GM23338 (cell line): ENCODE measurements at regions not wholly inside any gene's neighbourhood (a gene's known extent, or its start where the extent isn't known, plus 50 kb on each side); places are given as distances from the start of the nearest gene placed in this dataset.

ENCODE experiments used
- ATAC-seq: fragments of 200-7000 bp; cut with Tn5 transposase; 3 replicates; pipeline ENCODE4 v1.9.1; 2020
- DNase-seq: peaks from one replicate; pipeline ENCODE4 v3.0.0-alpha.2; 2015; ENCODE audit warnings: low spot score
- H2AFZ ChIP-seq: fragments of 200-600 bp; sonication (generic); 2 replicates; pipeline ENCODE4 v1.8.0; 2016; ENCODE audit warnings: antibody characterized with exemption, mild to moderate bottlenecking, moderate library complexity
- H3F3A ChIP-seq: fragments of 200-600 bp; sonication (generic); replicated peaks from 2 replicates; pipeline ENCODE4 v1.8.0; 2017; ENCODE audit warnings: antibody characterized with exemption, mixed run types, low read depth
- H3K27ac ChIP-seq: fragments of 200-600 bp; sonication (generic); 2 replicates; pipeline ENCODE4 v1.6.1; 2016; ENCODE audit warnings: low read depth
- H3K27me3 ChIP-seq: fragments of 200-600 bp; sonication (generic); 2 replicates; pipeline ENCODE4 v1.8.0; 2016; ENCODE audit warnings: mild to moderate bottlenecking, mixed run types, moderate library complexity; ENCODE audit not compliant: insufficient read depth
- H3K36me3 ChIP-seq: fragments of 200-600 bp; sonication (generic); 2 replicates; pipeline ENCODE4 v1.8.0; 2016; ENCODE audit warnings: mild to moderate bottlenecking; ENCODE audit not compliant: insufficient read depth
- H3K4me1 ChIP-seq: fragments of 200-600 bp; sonication (generic); 2 replicates; pipeline ENCODE4 v1.8.0; 2016; ENCODE audit warnings: mild to moderate bottlenecking, moderate library complexity; ENCODE audit not compliant: insufficient read depth
- H3K4me2 ChIP-seq: fragments of 200-600 bp; sonication (generic); 2 replicates; pipeline ENCODE4 v1.7.1; 2017; ENCODE audit warnings: mixed run types
- H3K4me3 ChIP-seq: fragments of 200-600 bp; sonication (generic); 2 replicates; pipeline ENCODE4 v1.6.1; 2016; ENCODE audit warnings: mixed run types
- H3K79me2 ChIP-seq: fragments of 200-600 bp; sonication (generic); replicated peaks from 2 replicates; pipeline ENCODE4 v1.8.0; 2017; ENCODE audit warnings: mild to moderate bottlenecking; ENCODE audit not compliant: insufficient read depth
- H3K9me2 ChIP-seq: fragments of 200-600 bp; sonication (generic); 2 replicates; pipeline ENCODE4 v1.8.0; 2017; ENCODE audit not compliant: insufficient read depth
- H4K20me1 ChIP-seq: fragments of 200-600 bp; sonication (generic); replicated peaks from 2 replicates; pipeline ENCODE4 v1.8.0; 2017; ENCODE audit warnings: mild to moderate bottlenecking; ENCODE audit not compliant: insufficient read depth
- H3K27ac Mint-ChIP-seq: 2 replicates; pipeline ENCODE4 v1.8.0; 2020; ENCODE audit warnings: inconsistent platforms, mild to moderate bottlenecking, moderate library complexity, mixed read lengths
- H3K27me3 Mint-ChIP-seq: 3 replicates; pipeline ENCODE4 v1.8.0; 2022; ENCODE audit warnings: low read depth, mild to moderate bottlenecking, moderate library complexity, mixed read lengths, inconsistent platforms; ENCODE audit not compliant: insufficient read depth, poor library complexity
- H3K36me3 Mint-ChIP-seq: 3 replicates; pipeline ENCODE4 v1.8.0; 2021; ENCODE audit warnings: low read depth, mild to moderate bottlenecking, inconsistent platforms, moderate library complexity, mixed read lengths
- H3K4me1 Mint-ChIP-seq: 3 replicates; pipeline ENCODE4 v1.8.0; 2020; ENCODE audit warnings: mild to moderate bottlenecking, inconsistent platforms, mixed read lengths
- H3K4me3 Mint-ChIP-seq: 3 replicates; pipeline ENCODE4 v1.8.0; 2021; ENCODE audit warnings: moderate library complexity, mild to moderate bottlenecking, inconsistent platforms, mixed read lengths
- H3K9me3 Mint-ChIP-seq: 3 replicates; pipeline ENCODE4 v1.8.0; 2020; ENCODE audit warnings: moderate library complexity, mild to moderate bottlenecking, inconsistent platforms, mixed read lengths
- CREB1 ChIP-seq: fragments of 250-450 bp; sonication (Bioruptor Pico); IDR thresholded peaks from 2 replicates; pipeline ENCODE4 v1.5.0; 2020; ENCODE audit warnings: low read depth, mild to moderate bottlenecking, moderate library complexity
- EZH2 ChIP-seq: fragments of 200-600 bp; sonication (generic); IDR thresholded peaks from one replicate; pipeline ENCODE4 v1.8.0; 2017; ENCODE audit warnings: antibody characterized with exemption, mild to moderate bottlenecking, low read depth; ENCODE audit not compliant: unreplicated experiment
- EZH2phosphoT487 ChIP-seq: fragments of 200-600 bp; sonication (generic); IDR thresholded peaks from one replicate; pipeline ENCODE4 v1.8.1; 2018; ENCODE audit warnings: antibody characterized with exemption; ENCODE audit not compliant: unreplicated experiment
- JUNB ChIP-seq: IDR thresholded peaks from one replicate; pipeline ENCODE4 v1.6.1; 2016; ENCODE audit warnings: antibody characterized with exemption; ENCODE audit not compliant: unreplicated experiment
- NANOG ChIP-seq: IDR thresholded peaks from 2 replicates; pipeline ENCODE4 v1.6.1; 2016; ENCODE audit warnings: antibody characterized with exemption, borderline replicate concordance
- POLR2AphosphoS5 ChIP-seq: IDR thresholded peaks from 2 replicates; pipeline ENCODE4 v1.6.1; 2016; ENCODE audit warnings: antibody characterized with exemption, low read depth
- STAT1 ChIP-seq: IDR thresholded peaks from one replicate; pipeline ENCODE4 v1.6.1; 2016; ENCODE audit warnings: antibody characterized with exemption; ENCODE audit not compliant: unreplicated experiment
- ZNF114 ChIP-seq: fragments of 250-450 bp; sonication (Bioruptor Pico); IDR thresholded peaks from 2 replicates; pipeline ENCODE4 v1.5.0; 2020; ENCODE audit warnings: mild to moderate bottlenecking, moderate library complexity
- ZNF331 ChIP-seq: fragments of 250-450 bp; sonication (Bioruptor Pico); IDR thresholded peaks from 2 replicates; pipeline ENCODE4 v1.5.0; 2020; ENCODE audit warnings: low read depth, mild to moderate bottlenecking, moderate library complexity
- TF ChIP-seq, protein P1 (sequence below), 2 experiments: fragments of 200-600 bp in 1 of 2; sonication (generic) in 1 of 2; conservative IDR thresholded peaks; 2 replicates each; pipeline versions ENCODE4 v1.5.1 to v1.6.1; 2016 to 2017; ENCODE audit warnings: antibody characterized with exemption in 2 of 2, low read depth in 2 of 2, mild to moderate bottlenecking in 2 of 2, moderate library complexity in 1 of 2
- TF ChIP-seq, protein P2 (sequence below): IDR thresholded peaks from 2 replicates; pipeline ENCODE4 v1.6.1; 2016; ENCODE audit warnings: antibody characterized with exemption
- TF ChIP-seq, protein P3 (sequence below): fragments of 250-450 bp; sonication (Bioruptor Pico); IDR thresholded peaks from 2 replicates; pipeline ENCODE4 v1.5.0; 2020; ENCODE audit warnings: mild to moderate bottlenecking, moderate library complexity
- TF ChIP-seq, protein P4 (sequence below): IDR thresholded peaks from one replicate; pipeline ENCODE4 v1.6.1; 2018; ENCODE audit warnings: antibody characterized with exemption; ENCODE audit not compliant: unreplicated experiment

DNA sequence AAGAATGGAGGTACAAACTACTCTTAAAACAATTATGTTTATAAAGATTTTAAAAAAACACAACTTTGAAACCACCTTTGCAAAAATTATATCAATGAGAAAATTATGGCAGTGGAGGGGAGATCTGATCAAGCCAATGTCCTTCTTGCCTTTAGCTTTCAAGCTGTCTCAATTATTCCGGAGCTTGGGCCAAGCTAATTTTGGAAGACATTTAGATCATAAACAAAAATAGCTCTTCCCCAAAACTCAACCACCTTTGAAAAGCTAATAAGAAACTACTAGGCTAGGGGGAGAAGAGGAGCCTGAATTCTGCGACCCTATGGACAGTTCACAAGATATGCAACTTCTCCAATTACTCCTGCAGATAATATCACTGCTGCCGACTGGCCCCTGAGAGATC lies 263.3 kb downstream of the ICE1 start:
- no peaks in the 10 kb centered on the region for H3K36me3 ChIP-seq
- peaks cover 25% of the 10 kb centered on the region; the same call in 1 of the 2 replicates for H3K9me2 ChIP-seq
- no peaks in the 10 kb centered on the region for H4K20me1 ChIP-seq
- DNase-seq (no peak), ATAC-seq (no peak)
- no peaks in the 10 kb centered on the region for H3K79me2 ChIP-seq
- no peaks in the 10 kb centered on the region for H3K27me3 ChIP-seq
- Mint-ChIP-seq H3K4me1 (peaks cover 16% of the 10 kb centered on the region), H3K9me3 (peaks cover 8% of the 10 kb centered on the region; the same call in 2 of the 3 replicates), H3K4me3 (no peak overlapping the region), H3K27ac (no peak overlapping the region), H3K27me3 (peaks cover 8% of the 10 kb centered on the region), H3K36me3 (peaks cover 3% of the 10 kb centered on the region; the same call in 2 of the 3 replicates)
- no peak overlapping the region for H3K4me2 ChIP-seq
- H2AFZ ChIP-seq = no peak overlapping the region
- H3K27ac ChIP-seq = no peak overlapping the region
- no peak for TF ChIP-seq NANOG
- TF ChIP-seq ZNF114 (CRISPR knock-in tag) = no peak
- TF ChIP-seq JUNB = no peak
- TF ChIP-seq POLR2AphosphoS5 = no peak
- TF ChIP-seq EZH2phosphoT487 = no peak
- TF ChIP-seq, protein P1, sequence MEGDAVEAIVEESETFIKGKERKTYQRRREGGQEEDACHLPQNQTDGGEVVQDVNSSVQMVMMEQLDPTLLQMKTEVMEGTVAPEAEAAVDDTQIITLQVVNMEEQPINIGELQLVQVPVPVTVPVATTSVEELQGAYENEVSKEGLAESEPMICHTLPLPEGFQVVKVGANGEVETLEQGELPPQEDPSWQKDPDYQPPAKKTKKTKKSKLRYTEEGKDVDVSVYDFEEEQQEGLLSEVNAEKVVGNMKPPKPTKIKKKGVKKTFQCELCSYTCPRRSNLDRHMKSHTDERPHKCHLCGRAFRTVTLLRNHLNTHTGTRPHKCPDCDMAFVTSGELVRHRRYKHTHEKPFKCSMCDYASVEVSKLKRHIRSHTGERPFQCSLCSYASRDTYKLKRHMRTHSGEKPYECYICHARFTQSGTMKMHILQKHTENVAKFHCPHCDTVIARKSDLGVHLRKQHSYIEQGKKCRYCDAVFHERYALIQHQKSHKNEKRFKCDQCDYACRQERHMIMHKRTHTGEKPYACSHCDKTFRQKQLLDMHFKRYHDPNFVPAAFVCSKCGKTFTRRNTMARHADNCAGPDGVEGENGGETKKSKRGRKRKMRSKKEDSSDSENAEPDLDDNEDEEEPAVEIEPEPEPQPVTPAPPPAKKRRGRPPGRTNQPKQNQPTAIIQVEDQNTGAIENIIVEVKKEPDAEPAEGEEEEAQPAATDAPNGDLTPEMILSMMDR (conservative IDR thresholded peaks at IDR 0.05; ENCODE audit: low read depth in 2 of 2) = no peak
- TF ChIP-seq, protein P2, sequence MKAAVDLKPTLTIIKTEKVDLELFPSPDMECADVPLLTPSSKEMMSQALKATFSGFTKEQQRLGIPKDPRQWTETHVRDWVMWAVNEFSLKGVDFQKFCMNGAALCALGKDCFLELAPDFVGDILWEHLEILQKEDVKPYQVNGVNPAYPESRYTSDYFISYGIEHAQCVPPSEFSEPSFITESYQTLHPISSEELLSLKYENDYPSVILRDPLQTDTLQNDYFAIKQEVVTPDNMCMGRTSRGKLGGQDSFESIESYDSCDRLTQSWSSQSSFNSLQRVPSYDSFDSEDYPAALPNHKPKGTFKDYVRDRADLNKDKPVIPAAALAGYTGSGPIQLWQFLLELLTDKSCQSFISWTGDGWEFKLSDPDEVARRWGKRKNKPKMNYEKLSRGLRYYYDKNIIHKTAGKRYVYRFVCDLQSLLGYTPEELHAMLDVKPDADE = no peak
- TF ChIP-seq EZH2 = no peak
- TF ChIP-seq, protein P3, sequence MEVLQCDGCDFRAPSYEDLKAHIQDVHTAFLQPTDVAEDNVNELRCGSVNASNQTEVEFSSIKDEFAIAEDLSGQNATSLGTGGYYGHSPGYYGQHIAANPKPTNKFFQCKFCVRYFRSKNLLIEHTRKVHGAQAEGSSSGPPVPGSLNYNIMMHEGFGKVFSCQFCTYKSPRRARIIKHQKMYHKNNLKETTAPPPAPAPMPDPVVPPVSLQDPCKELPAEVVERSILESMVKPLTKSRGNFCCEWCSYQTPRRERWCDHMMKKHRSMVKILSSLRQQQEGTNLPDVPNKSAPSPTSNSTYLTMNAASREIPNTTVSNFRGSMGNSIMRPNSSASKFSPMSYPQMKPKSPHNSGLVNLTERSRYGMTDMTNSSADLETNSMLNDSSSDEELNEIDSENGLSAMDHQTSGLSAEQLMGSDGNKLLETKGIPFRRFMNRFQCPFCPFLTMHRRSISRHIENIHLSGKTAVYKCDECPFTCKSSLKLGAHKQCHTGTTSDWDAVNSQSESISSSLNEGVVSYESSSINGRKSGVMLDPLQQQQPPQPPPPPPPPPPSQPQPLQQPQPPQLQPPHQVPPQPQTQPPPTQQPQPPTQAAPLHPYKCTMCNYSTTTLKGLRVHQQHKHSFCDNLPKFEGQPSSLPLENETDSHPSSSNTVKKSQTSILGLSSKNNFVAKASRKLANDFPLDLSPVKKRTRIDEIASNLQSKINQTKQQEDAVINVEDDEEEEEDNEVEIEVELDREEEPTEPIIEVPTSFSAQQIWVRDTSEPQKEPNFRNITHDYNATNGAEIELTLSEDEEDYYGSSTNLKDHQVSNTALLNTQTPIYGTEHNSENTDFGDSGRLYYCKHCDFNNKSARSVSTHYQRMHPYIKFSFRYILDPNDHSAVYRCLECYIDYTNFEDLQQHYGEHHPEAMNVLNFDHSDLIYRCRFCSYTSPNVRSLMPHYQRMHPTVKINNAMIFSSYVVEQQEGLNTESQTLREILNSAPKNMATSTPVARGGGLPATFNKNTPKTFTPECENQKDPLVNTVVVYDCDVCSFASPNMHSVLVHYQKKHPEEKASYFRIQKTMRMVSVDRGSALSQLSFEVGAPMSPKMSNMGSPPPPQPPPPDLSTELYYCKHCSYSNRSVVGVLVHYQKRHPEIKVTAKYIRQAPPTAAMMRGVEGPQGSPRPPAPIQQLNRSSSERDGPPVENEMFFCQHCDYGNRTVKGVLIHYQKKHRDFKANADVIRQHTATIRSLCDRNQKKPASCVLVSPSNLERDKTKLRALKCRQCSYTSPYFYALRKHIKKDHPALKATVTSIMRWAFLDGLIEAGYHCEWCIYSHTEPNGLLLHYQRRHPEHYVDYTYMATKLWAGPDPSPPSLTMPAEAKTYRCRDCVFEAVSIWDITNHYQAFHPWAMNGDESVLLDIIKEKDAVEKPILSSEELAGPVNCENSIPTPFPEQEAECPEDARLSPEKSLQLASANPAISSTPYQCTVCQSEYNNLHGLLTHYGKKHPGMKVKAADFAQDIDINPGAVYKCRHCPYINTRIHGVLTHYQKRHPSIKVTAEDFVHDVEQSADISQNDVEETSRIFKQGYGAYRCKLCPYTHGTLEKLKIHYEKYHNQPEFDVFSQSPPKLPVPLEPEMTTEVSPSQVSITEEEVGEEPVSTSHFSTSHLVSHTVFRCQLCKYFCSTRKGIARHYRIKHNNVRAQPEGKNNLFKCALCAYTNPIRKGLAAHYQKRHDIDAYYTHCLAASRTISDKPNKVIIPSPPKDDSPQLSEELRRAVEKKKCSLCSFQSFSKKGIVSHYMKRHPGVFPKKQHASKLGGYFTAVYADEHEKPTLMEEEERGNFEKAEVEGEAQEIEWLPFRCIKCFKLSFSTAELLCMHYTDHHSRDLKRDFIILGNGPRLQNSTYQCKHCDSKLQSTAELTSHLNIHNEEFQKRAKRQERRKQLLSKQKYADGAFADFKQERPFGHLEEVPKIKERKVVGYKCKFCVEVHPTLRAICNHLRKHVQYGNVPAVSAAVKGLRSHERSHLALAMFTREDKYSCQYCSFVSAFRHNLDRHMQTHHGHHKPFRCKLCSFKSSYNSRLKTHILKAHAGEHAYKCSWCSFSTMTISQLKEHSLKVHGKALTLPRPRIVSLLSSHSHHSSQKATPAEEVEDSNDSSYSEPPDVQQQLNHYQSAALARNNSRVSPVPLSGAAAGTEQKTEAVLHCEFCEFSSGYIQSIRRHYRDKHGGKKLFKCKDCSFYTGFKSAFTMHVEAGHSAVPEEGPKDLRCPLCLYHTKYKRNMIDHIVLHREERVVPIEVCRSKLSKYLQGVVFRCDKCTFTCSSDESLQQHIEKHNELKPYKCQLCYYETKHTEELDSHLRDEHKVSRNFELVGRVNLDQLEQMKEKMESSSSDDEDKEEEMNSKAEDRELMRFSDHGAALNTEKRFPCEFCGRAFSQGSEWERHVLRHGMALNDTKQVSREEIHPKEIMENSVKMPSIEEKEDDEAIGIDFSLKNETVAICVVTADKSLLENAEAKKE (CRISPR knock-in tag) = no peak
- TF ChIP-seq, protein P4, sequence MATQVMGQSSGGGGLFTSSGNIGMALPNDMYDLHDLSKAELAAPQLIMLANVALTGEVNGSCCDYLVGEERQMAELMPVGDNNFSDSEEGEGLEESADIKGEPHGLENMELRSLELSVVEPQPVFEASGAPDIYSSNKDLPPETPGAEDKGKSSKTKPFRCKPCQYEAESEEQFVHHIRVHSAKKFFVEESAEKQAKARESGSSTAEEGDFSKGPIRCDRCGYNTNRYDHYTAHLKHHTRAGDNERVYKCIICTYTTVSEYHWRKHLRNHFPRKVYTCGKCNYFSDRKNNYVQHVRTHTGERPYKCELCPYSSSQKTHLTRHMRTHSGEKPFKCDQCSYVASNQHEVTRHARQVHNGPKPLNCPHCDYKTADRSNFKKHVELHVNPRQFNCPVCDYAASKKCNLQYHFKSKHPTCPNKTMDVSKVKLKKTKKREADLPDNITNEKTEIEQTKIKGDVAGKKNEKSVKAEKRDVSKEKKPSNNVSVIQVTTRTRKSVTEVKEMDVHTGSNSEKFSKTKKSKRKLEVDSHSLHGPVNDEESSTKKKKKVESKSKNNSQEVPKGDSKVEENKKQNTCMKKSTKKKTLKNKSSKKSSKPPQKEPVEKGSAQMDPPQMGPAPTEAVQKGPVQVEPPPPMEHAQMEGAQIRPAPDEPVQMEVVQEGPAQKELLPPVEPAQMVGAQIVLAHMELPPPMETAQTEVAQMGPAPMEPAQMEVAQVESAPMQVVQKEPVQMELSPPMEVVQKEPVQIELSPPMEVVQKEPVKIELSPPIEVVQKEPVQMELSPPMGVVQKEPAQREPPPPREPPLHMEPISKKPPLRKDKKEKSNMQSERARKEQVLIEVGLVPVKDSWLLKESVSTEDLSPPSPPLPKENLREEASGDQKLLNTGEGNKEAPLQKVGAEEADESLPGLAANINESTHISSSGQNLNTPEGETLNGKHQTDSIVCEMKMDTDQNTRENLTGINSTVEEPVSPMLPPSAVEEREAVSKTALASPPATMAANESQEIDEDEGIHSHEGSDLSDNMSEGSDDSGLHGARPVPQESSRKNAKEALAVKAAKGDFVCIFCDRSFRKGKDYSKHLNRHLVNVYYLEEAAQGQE = no peak
- TF ChIP-seq CREB1 = no peak
- no peak for TF ChIP-seq ZNF331 (CRISPR knock-in tag)
- no peak for TF ChIP-seq STAT1
- no peaks in the 10 kb centered on the region for H3F3A ChIP-seq
- H3K4me3 ChIP-seq = no peak overlapping the region
- no peaks in the 10 kb centered on the region for H3K4me1 ChIP-seq
